NCI-H226 (cell line): ENCODE measurements at regions not wholly inside any gene's neighbourhood (a gene's known extent, or its start where the extent isn't known, plus 50 kb on each side); places are given as distances from the start of the nearest gene placed in this dataset.
"Not testable (repeated sequence)": the region's sequence is repeated elsewhere in the genome, so short reads cannot be mapped to it uniquely, and the experiment has no call there.

ENCODE experiments used
- DNase-seq: peaks from one replicate; pipeline ENCODE4 v3.0.0-alpha.2; 2015

GRCh38 chr12:114500775-114501473 lies 95.0 kb upstream of the TBX5 start:
- no peak for DNase-seq

DNA sequence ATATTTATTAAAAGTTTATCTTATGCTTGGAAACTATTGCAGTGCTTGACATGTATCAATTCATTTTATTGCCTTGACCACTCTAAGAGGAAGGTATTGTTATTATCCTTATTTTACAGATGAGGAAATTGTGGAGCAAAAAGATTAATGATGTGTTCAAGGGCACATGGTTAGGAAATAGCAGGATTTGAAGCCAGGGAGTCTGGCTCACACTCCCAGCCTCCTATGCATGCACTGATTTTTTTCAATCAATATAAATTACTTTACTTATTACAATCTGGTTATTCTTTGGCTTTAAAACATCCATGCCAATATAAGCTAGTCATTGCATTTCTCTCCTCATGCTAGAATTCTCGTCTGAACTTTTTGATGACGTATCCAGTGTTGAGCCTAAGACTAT lies 94.2 kb upstream of the TBX5 start:
- no peak for DNase-seq

GRCh38 chr12:114499338-114499737 lies 93.4 kb upstream of the TBX5 start:
- DNase-seq, result no peak

GRCh38 chr12:114491916-114492315 lies 86.0 kb upstream of the TBX5 start:
- no peak for DNase-seq

DNA sequence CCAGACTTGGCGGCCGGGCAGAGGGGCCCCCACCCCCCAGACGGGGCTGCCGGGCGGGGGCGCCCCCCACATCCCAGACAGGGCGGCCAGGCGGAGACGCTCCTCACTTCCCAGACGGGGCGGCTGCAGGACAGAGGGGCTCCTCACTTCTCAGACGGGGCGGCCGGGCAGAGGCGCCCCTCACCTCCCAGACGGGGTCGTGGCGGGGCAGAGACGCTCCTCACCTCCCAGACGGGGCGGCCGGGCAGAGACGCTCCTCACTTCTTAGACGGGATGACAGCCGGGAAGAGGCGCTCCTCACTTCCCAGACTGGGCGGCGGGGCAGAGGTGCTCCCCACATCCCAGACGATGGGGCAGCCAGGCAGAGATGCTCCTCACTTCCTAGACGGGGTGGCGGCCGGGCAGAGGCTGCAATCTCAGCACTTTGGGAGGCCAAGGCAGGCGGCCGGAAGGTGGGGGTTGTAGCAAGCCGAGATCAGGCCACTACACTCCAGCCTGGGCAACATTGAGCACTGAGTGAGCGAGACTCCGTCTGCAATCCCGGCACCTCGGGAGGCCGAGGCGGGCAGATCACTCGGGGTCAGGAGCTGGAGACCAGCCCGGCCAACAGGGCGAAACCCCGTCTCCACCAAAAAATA lies 79.0 kb upstream of the TBX5 start:
- not testable (repeated sequence) for DNase-seq

DNA sequence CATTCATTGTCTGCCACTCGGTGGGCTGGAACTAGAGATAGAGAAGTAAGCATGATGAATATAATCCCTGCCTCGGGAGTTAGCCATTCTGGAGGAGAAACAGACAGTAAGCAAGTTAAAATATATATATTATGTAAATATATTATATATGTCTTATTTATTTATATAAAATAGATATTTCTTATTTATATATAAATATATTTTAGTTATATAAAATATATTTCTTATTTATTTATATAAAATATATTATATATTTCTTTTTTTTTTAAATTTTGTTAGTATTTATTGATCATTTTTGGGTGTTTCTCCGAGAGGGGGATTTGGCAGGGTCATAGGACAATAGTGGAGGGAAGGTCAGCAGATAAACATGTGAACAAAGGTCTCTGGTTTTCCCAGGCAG lies 78.1 kb upstream of the TBX5 start:
- no peak for DNase-seq

GRCh38 chr12:114481200-114481535 lies 75.2 kb upstream of the TBX5 start:
- no peak for DNase-seq

- DNase-seq, result no peak
These were observed 74.6 kb upstream of the TBX5 start for GRCh38 chr12:114480337-114481199.

- DNase-seq, result no peak
These were observed 73.9 kb upstream of the TBX5 start for GRCh38 chr12:114479831-114480230.

GRCh38 chr12:114478865-114479264 lies 72.9 kb upstream of the TBX5 start:
- DNase-seq, result no peak

DNA sequence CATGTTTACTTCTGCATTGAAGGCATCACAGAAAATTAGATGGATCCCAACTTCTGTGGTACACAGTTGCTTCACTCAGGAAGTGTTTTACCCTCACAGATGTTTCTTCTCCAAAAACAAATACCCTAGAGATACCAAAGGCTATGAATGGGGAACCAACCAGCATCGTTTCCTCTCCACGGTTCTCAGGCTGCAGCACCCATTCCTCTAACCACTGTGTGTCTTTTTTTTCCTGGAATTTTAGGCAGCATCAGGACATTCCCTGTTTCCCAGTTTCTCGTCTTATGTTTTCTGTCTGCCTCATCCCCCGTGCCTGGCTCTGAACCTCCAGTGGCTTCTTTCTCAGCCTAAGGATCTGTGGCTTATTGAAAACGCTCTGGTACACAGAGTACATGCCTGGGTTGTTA lies 72.0 kb upstream of the TBX5 start:
- DNase-seq, result no peak

GRCh38 chr12:114476159-114476558 lies 70.2 kb upstream of the TBX5 start:
- no peak for DNase-seq

DNA sequence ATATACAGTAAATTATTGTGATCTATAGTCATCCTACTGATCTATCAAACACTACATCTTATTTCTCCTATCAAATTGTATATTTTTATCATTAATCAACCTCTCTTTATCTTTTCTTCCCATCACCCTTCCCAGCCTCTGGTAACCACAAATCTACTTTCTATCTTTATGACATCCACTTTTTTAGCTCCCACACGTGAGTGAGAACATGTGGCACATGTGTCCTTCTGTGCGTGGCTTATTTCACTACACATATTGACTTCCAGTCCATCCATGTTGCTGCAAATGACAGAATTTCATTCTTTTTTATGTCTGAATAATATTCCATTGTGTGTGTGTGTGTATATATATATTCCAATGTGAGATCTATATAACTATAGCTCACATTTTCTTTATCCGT lies 67.8 kb upstream of the TBX5 start:
- DNase-seq, result no peak

- no peak for DNase-seq
These were observed 67.1 kb upstream of the TBX5 start for GRCh38 chr12:114473018-114473417.

GRCh38 chr12:114457620-114458019 lies 51.7 kb upstream of the TBX5 start:
- DNase-seq, result no peak
